Suppressor macrophage (primary cell): ENCODE measurements at regions not wholly inside any gene's neighbourhood (a gene's known extent, or its start where the extent isn't known, plus 50 kb on each side); places are given as distances from the start of the nearest gene placed in this dataset.

ENCODE experiments used
- DNase-seq, 4 experiments: peaks; one replicate each; pipeline ENCODE4 v3.0.0-alpha.2; 2020 to 2022

DNA sequence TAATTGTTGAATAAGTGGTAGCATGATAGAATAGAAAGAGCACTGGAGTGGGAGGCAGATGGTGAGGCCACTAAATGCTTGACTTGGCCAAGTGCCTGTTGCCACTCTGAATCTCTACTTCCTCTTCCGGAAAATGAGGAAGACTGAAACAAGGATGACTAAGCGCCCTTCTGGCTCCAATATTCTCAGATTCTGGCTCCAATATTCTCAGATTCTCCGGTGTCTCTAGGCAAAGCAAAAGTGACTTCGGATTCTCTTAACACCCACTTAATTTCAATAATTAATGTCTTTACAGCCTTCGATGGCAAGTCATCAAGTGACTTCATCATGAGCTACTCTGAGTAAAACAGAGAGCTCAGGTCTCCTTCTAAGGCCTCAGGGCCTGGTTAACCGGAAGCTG is 402.2 kb upstream of the FGF13 start:
- peak; percentile 56 to 76 (median 70) for DNase-seq

DNA sequence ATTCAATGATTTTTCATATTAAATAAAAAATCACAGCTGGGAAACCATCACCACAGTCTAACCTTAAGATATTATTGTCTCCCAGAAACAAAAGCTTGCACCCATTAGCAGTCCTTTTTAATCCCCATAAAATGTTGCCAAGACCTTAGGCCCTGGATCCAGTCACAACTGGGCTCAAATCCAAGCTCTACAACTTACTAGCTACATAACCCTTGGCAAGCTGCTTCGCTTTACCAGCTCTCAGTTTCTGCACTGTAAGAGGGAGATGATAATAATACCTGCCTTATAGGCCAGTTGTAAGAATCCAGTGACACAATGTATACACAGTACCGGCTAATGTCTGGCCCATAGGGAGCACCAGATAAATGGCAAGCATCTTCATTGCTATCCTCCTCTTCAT is 400.9 kb upstream of the FGF13 start:
- DNase-seq = no peak

DNA sequence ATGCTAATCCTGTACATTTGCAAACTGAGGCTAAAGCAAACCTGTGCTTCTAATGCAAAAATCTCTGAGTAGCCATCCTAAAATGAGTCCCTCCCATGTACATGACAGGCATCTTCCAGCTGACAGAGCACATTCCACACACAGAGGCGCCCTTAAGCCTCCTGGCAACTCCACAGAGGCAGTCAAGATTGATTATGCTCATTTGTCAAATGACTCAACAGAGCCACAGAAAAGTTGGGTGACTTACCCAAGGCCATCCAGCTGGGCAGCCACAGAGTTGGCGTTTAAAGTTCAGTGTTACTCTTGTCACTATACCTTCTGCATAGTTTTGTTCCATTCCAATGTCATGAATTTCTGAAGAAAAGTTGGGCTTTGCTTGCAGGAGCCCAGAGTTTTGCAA is 394.6 kb upstream of the FGF13 start:
- peak in 1 of 4 experiments; percentile 7 for DNase-seq

DNA sequence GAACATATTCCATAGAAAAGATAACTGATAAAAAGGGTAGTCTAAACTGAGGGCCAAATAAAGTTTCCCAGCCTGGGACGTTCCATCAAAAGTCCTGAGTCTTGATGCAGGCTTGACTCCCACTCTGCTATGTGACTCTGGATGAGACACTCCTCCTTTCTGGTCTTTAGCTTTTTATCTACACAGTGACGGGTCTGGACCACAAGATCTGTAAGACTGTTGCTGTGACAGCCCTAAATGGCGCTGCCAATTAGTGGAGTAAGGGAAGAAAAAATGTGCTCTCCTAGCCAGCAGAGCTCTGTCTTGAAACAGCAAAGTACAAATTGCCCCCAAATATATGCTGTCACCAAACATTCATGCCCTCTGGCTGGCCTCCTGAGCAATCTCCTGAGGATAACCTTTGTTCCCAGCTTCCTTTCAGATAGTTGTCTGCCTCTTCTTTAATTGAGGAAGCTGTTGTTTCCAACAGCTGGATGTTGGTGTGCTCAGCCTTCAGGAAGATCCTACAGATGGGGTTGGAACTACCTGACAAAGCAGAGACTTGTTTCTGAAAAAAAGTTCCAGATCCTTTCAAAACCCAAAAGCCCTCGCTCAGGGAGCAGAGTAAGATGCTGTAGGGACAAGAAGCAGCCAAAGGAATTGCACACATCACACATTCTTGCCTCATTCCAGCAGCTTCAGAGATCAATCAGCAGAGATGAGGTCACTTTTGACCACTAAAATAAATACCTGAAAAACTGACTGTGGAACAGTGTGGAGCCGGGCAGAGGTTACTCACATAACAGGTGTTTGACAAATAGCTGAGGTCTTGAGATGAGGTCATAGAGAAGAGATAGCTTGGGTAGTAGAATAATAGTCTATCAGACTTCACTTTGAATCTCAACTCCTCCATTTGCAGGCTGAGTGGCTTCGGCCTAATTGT is 383.4 kb upstream of the FGF13 start:
- no peak for DNase-seq

DNA sequence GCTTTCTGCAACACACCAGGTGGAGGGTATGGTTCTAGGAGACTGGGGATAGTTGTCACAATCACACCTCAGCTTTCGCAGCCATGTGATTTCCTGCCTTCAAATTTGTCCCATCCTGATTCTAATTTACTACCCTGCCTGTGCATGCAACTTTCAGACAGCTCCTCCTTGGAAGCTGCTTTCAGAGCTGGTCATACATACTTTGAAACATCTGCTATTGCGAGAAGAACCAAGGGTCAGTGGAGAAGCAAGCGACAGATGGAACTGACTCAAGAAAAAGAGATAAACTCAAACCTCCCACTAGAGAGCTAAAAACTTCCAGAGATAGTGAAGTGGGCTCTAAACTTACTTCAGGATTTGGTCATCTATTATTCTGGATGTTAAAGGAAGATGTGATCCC is 381.7 kb upstream of the FGF13 start:
- DNase-seq = no peak

DNA sequence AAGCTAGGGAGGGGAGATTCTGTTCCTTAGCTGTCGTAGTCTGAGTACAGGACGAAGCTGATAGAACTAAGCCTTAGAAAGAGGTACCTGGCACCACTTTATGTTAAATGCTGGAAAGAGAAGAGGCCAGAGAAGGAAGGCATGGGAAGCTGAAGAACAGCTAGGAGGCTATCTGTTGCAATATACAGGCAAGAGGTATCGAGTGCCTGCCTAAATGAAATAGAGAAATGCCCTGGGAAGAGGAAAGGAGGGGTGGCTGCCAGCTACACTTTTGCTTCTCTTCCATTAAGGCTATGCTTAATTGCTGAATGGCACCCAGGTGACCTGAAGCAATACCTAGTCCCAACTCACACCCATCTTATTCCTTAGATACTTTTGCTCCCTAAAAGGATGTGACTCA is 380.4 kb upstream of the FGF13 start:
- DNase-seq = no peak

DNA sequence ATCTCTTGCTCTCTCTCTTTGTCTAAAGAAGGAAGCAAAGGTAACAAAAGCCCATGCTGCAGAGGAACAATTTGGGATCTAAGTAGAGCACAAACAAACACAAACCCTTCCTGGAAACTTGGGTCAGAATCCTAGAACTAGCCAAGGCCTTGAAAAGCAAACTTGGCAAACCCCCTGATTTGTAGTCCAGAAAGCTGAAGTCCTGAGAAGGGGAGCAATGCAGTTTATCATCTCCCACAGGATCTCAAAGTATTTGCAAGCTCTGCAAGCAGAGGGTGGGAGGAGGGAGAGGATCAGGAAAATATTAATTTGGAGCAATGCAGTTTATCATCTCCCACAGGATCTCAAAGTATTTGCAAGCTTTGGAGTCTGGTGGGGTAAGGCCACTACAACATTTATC is 379.5 kb upstream of the FGF13 start:
- no peak for DNase-seq

DNA sequence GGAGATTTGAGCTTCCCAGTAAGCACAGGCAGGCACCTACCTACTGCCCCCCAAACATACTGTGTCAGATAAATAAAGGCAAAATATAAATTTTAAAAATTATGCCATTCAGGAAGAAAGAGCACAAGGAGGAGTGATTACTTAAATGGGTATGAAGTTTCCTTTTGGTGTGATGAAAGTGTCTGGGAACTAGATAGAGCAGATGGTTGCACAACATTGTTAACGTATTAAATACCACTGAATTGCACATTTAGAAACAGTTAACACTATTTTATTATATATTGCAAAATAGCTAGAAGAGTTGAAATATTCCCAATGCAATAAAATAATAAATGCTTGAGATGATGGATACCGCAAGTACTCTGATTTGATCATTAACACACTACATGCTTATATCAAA is 374.7 kb upstream of the FGF13 start:
- peak in 2 of 4 experiments; percentile 41 to 43 for DNase-seq

DNA sequence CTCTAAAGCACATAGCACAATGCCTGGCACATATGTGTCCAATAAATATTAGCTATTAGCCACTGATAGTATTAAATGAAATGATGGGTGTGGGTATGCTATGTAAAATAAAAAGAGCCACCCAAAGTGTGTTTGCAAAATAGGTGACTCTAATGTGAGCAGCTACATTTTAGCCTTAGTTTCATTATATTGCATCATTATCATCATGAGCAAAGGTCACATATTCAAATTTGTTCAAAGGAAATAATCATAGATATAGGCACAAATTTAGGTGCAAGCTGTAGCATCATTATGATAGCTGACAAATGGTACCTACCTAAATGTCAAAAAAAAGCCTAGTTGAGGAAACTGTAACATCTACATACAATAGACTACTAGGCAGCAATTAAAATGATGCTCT is 373.9 kb upstream of the FGF13 start:
- no peak for DNase-seq

DNA sequence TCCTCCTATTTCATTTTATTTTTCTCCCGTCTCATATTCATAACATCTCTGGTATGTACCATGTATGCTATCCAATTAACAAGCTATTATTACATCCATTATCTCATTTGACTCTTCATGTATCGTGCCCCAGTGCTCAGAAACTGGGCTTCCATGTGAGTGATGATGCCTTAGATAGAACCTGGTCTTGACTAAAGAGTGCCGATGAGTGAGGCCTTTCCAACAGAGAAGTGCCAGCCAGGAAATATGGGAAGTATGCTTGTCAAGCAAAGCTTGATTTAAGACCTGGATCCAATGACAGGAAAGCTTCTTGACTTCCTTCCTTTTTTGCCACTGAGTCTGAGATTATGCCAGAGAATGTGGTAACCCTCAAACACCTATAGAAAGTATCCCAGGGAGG is 371.7 kb upstream of the FGF13 start:
- DNase-seq = peak in 2 of 4 experiments; percentile 11 to 19

DNA sequence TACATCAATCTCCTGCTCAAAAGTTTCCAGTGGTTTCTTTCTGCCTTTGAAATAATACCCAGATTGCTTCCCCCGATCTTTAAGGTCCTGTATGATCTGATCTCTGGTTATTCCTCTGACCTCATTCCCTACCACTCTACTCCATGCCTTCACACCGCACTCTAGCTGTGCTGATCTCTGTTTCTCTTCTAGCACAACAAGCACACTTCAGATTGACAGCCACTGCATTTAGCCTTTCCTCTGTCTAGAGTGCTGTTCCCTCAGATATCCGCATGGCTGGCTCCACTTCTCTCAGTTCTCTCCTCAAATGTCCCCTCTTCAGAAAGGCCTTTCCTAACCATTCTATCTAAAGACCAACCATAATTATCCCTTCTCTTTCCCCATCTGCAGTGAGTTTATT is 370.4 kb upstream of the FGF13 start:
- DNase-seq = no peak

DNA sequence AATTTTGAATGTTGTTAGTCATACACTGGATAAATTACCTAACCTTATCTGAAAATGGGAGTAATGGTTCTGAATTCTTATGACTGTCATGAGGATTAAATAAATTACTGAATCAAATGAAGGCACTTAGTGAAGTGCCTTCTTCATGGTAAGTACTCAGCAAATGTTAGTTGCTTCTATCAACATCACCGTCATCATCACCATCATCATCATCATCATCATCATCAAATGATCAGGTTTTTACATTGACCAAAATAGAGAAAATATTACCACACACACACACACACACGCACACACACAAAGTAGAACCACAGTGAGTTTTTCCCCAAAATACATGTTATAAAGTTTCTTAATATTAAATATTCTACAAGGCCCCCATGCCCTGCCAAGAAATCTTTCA is 368.3 kb upstream of the FGF13 start:
- DNase-seq = no peak

DNA sequence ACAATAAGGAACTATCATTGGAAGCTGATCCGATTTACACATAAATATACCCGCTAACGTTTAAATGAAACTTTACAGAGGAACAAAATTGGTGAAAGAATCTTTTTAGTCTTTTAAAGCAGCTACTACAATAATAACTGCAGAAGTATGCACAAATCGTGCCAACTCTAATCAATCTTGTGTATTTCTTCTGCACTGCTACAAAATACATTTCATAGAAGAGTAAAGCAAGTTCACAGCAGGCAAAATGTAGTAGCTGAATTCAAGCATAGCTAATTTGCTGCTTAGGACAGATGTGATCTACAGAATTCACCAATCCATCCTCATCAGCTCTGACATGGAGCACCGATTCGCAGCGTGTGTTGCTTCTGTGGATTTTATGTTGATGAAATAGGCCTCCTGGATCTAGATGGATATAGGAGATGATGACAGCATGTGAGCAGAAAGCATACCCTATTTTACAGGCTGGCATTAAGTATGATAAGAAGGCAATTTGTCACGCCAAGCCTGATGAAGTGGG is 367.3 kb upstream of the FGF13 start:
- DNase-seq = no peak

DNA sequence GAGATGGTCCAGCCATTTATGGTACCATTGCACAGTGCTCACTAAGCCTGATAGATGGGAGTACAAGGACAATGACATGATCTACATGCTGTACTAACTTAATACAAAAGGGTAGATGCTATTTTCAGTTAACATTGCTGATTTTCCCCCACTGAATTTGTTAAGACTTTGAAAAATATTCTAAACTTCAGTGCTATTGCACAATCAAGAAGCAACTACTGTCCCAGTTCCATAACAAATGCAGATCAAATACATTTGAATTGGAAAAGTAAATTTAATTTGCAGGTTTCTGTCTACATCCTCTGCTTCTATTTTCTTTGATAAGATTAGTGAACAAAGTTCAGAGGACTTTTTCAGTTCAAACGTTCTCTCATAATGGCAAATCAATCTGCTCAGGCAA is 366.8 kb upstream of the FGF13 start:
- DNase-seq = no peak

DNA sequence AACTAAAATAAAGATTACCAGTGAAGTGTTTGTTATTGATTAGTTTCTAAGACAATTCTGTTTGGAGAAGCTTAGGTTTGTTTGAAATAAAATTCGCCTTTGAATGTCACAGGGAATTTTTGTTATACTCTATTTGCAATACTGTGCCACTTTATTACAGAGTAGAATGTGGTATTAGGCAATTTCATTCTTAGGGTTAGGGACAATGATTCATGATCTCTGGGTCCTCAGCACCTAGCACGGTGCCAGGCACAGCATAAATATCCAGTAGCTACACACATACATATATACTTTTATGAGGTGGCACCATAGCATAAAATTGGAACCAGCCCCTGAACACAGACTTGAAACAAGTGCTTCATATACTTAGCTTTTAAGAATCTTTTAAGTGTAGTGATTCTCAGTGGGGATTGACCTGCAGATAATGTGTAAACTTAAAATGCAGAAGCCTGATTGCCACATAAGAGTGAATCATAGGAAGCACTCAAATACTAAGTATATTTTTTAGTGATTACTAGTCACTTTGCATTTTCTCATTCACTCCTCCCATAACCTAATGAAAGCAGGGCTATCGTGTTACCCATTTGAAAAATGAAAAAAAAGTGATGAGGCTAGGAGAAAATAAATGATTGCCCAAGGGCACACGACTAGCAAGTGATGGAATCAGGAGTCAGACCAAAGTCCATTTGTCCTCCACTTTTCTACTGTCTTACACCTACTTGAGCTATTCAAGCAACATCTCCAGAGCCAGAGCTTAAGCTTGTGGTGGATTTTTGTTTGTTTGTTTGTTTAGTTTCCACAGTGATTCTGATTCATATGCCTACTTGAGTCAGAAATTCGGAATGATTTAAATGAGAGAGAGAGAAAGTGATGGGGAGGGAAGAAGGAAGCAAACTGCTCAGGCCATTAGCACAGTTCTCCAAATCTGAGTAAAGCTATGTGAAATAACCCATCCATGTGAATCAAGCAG is 366.0 kb upstream of the FGF13 start:
- DNase-seq = peak; percentile 3 to 59 (median 28)

DNA sequence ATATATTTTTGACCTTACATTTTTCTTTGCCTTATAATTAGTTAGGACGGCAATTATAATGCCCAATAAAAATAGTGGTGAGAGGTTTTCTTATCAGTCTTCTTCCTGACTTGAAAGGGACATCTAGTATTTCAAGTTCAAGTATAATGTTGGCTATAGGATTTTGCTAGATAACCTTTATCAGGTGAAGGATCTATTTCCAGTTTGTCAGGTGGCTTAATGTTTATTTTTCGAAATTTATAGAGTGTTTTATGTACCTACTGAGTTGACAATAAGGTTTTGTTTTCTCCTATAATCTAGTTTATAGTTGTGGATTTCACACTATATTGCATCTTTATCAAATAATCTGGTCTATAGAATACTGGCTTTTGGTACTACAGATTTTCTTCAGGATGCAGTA is 351.8 kb upstream of the FGF13 start:
- no peak for DNase-seq

DNA sequence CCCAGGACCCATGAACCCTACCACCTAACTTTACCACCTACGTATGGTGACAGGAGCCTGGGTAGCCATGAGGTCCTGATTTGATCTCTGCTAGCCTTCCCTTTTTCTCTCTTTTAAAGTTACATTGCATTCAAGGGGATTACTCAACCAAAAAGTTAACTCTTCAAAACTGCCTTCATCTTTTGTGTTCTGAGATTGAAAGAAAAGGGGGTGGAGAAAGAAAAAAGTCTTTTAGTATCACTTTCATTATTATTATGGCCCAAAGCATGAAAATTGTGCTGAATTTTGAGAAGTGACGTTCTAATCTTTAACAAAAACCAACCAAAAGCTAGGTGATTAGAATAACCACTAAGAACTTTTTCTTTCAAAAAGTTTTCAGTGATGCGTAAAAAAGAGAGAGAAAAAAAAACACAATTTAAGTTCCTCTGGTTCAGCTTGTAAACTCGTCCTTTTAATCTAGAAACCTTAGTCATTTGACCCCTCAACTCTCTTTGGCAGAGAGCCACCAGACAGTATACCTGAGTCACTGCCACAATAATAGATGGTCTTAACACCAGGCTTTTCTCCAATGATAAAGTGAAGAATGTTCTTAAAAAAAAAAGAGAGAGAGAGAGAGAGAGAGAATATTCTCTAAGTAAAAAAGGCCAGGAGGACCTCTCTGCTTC is 347.4 kb upstream of the FGF13 start:
- DNase-seq = no peak

DNA sequence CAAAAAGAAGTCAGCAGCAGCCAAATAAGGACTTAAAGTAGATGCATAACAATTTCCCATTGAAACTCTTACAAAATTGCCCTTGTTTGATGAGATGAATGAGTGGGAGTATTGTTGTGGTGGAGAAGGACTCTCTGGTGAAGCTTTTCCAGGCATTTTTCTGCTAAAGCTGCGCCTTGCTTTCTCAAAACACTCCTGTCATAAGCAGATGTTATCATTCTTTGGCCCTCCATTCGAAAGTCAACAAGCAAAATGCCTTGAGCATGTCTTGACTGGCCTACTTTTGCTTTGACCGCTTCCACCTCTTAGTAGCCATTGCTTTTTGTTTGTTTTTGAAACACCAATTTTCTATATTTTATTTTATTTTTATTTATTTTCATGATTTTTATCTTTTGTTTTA is 340.9 kb upstream of the FGF13 start:
- no peak for DNase-seq

DNA sequence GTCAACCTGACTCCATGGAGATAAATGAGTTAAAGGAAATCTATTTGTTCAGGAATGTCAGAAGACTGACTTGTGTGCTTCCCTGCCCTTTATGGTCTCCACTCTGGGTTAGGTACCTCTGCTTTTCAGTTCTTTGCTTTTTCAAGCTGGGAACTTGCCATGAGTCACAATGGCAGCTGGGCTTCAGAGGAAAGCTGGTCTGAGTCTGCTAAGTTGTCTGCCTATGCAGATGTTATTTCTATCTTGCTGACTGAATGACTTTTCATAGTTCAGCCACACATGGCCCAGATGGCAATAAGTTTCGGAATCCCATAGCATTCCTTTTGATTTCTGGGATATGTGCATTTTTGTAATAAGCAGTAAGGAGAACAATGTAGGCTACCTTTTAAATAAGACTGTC is 337.9 kb upstream of the FGF13 start:
- peak in 2 of 4 experiments; percentile 1 to 3 for DNase-seq

DNA sequence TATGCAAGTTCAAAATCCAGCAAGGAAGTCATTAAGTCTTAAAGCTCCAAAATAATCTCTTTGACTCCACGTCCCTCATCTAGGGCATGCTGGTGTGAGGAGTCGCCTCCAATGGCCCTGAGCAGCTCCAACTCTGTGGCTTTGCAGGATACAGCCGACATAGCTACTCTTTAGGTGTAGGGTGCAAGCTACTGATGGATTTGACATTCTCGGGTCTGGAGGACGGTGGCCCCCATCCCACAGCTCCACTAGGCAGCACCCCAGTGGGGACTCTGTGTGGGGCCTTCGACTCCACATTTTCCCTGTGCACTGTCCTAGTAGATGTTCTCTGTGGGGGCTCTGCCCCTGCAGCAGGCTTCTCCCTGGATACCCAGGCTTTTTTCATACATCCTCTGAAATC is 333.2 kb upstream of the FGF13 start:
- no peak for DNase-seq

DNA sequence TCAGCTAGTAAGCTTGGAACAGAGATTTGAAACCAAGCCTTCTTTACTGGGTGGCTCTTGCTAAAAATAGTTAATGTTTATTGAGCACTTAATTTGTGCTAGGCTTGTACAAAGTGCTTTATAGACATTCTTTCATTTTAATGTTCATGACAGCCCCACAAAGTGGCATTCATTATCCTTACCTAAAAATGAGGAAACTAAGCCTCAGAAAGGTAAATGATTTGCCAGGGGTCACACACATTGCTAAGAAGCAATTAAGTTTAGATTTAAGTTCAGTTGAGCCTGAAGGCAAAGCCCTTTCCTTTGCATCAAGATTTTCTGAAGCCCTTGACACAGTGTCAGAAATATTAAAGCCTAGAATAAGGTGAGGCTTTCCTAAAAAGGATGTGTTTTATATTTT is 327.5 kb upstream of the FGF13 start:
- no peak for DNase-seq

DNA sequence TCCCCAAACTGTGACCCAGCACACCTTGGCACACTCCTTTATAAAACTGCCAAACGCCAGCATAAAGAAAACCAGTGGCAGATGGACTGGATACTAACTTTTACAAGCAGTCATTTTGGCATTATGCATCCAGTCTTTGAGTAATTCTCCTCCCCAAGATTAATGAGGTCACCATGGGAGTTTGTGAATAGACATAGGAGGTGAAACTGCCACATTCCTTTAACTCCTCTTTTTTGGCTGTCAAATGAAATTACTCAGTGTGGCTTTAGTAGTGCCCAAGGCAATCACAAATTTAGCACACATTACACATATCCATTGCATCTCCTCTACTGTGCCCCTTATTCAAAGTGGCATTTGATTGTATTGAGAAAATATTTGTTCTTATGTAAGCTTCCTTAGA is 315.3 kb upstream of the FGF13 start:
- DNase-seq = no peak

DNA sequence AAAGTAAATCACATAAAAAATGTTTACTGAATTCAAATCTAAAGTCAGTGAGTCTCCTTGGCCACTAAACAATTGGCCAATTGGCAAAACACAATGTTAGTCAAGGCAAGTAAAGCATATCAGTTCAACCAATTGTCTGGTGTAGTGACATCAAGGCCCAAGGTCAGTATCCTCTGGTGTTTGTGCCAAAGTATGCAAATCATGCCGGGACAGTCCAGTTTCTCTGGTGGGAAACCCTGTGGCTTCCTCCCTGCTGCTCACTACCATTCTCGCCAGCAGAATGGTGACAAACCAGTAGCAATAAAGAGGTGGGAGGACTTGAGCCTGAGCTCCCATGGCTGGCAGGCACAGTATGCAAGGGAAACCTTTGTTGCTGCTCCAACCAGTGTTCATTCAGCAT is 314.9 kb upstream of the FGF13 start:
- DNase-seq = no peak
